HEK293 (cell line): ENCODE measurements at regions not wholly inside any gene's neighbourhood (a gene's known extent, or its start where the extent isn't known, plus 50 kb on each side); places are given as distances from the start of the nearest gene placed in this dataset.

Source experiments
- ZNF223 ChIP-seq: fragments of 450-650 bp; formaldehyde crosslinking; IDR thresholded peaks from 2 replicates; pipeline ENCODE4 v1.5.1; 2016; ENCODE audit warnings: missing biosample characterization, missing genetic modification characterization
- ZNF549 ChIP-seq: fragments of 450-650 bp; IDR thresholded peaks from 2 replicates; pipeline ENCODE4 v1.5.1; 2018; ENCODE audit warnings: missing biosample characterization, missing genetic modification characterization, mild to moderate bottlenecking, inconsistent platforms, moderate library complexity

DNA sequence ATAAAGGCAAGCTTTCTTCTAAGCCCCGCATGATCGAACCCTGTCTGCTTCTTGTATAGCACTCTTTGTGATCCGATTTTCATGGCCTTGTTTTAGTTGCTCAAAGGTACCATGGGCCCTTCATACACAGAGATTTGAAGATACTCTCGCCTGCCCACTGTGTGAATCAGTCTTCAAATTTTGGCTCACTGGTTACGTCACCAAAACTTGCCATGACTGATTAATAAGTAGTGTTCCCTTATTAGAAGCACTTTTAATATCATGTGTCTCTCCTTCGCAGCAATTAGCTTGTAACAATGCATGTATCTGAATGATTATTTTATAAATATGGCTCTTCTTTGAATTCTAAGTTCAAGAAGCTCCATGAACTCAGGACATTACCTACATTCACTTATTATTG, 880.5 kb downstream of the STPG2 start:
- TF ChIP-seq ZNF549 (tag by site-specific recombination) (no peak), ZNF223 (tag by site-specific recombination) (no peak)
